Stimulated activated CD4-positive, alpha-beta T cell treated with anti-CD3 and anti-CD28 coated beads, Interleukin-1b, Interleukin-23, amount 100 ng/mL, for 1 hour (primary cell): ENCODE measurements at regions not wholly inside any gene's neighbourhood (a gene's known extent, or its start where the extent isn't known, plus 50 kb on each side); places are given as distances from the start of the nearest gene placed in this dataset.
"Not testable (repeated sequence)": the region's sequence is repeated elsewhere in the genome, so short reads cannot be mapped to it uniquely, and the experiment has no call there.

Experiments used
- DNase-seq, 2 donors: peaks; one replicate each; pipeline ENCODE4 v3.0.0-alpha.2; 2020; ENCODE audit warnings: low read depth in 2 of 2

DNA sequence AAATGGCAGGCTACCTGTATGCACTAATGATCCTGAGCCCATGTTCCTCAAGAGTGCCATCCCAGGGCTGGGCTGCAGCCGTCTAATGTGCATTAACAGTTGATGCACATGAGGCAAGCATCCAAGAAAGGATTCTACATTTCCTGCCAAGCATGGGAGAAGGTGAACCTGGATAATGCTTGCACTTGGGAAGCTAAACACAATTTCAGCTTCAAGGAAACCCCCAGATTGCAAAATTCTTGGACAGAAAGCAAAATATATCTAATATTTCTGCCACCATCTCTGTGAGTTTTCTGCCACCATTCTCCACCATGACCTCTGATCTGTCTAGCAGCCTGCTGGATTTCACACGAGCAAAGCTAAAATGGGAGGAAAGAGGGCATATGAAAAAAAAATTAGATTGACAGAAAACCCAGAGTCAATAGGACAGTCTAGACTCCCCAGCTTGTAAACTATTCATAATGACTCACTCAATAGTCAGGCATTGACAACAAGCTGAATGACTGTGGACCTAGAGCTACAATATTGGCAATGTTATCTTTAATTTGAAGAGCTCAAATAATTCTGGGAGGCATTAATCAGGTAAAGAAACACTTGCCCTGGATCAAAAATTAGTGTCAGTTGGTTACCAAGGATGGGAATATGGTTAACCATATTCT, 91.9 kb upstream of the BCL2L14 start:
- DNase-seq = no peak

- DNase-seq = no peak
Measured at GRCh38 chr12:11980115-11980514, 90.6 kb upstream of the BCL2L14 start.

DNA sequence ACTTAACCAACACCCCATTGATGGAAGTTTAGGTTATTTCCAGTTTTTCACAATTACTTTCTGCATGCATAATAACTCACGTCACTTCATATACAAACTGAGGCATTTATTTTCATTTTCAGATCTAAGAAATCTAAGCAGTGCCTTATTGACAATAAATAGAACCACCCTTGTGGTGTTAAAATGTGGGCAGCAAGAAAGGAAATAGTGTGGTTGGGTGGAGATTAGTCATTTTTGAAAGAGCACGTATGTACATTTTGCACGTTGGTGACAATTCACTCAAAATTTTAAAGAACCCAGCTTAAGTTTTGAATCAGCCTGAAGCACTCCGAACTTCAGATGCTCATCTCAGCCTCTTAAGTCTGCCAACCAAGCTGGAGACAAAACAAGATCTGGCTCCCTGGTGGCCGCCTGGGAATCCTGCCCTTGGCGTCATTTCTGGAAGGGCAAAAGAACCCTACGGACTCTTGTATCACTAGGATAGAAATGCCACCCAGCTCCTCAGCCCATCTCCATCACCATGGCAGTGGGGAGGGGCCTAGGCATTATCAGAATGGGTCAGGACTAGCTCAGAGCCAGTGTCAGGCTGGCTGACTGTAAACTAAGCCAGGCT, 89.5 kb upstream of the BCL2L14 start:
- no peak for DNase-seq

DNA sequence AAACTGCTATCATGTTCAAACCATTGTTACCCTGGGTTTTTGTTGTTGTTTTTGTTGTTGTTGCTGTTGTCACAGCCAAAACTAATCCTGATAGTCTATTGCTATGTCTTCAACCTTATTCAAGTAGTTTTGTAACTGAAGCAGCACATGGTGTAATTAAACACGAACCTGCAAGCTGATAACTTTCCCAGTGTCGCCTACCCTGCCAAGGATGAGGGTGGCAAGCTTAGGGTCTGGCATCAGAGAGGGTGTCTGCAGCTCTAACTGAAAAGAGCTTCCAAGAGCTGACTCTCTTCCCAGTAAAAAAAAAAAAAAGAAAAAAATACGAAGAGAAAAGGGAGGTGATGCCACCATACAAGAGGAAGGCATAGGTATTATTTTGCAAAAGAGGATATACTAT, 86.3 kb upstream of the BCL2L14 start:
- DNase-seq = no peak

DNA sequence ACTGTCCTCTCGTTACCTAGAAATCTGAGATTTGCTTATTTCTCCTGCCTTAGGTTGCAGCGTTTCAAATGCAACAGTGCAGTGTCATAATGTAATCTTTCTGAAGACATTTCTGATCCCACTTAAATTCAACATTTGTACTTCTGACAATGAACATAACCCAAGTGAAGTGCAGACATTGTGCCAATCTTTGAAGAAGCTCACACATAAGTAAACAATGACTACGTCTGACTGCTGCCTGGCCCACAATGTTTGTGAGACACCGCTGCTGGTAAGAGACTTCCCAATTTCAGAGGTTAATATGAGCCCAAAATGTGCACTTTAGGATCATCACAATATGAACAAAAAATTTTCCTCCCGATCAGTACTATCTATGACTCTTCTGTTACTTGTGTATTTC, 84.6 kb upstream of the BCL2L14 start:
- no peak for DNase-seq

GRCh38 chr12:11987901-11988300, 82.8 kb upstream of the BCL2L14 start:
- no peak for DNase-seq

- DNase-seq = no peak
Measured at GRCh38 chr12:11991604-11992003, 79.1 kb upstream of the BCL2L14 start.

GRCh38 chr12:11992515-11992914, 78.2 kb upstream of the BCL2L14 start:
- no peak for DNase-seq

DNA sequence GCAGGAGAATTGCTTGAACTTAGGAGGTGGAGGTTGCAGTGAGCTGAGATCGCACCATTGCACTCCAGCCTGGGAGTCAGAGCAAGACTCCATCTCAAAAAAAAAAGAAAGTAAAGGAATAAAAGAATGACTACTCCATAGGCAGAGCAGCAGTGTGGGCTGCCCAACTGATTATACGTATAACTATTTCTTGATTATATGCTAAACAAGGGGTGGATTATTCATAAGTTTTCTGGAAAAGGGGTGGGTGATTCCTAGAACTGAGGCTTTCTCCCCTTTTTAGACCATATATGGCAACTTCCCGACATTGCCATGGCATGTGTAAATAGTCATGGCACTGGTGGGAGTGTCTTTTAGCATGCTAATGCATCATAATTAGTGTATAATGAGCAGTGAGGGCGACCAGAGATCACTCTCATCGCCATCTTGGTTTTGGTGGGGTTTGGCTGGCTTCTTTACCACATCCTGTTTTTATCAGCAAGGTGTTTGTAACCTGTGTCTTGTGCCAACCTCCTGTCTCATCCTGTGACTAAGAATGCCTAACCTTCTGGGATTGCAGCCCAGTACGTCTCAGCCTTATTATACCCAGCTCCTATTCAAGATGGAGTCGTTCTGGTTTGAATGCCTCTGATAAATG, 72.3 kb upstream of the BCL2L14 start:
- DNase-seq = not testable (repeated sequence)

DNA sequence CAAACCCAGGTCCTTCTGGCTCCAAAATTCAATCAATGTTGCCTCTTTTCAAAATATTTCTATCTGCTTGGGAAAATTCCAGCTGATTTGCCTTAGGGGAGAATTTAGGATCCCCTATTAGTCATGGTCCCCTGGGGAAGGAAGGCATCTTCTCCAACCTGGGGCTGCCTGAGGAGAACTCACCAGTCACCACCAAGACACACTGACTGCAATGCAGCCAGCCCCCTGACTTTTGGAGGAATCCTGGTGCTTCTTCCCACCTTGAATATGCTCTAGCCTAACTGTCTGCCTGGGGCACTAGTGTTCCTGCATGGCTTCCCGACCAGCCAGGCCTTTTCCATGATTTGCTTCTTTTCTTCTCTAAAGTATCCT, 71.8 kb upstream of the BCL2L14 start:
- DNase-seq = no peak

DNA sequence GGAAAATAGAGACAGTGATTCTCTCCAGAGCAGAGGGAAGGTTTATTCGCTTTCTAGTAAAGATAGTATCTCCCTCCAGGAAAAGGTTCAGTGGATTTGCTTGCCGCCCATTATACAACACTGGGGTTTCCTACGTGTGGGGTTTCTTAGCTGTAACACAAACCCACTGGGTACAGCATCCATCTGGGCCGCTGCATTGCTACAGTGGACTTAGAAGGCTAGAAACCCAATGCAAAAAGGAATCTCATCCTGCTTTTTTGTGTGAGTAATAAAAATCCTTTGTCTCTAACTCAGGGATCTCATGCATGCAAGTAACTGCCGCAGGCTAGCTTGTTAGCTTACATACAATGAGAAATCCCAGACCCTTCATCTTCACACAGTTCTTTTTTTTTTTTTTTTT, 67.1 kb upstream of the BCL2L14 start:
- no peak for DNase-seq

- DNase-seq = no peak
Measured at GRCh38 chr12:12004524-12004923, 66.2 kb upstream of the BCL2L14 start.

DNA sequence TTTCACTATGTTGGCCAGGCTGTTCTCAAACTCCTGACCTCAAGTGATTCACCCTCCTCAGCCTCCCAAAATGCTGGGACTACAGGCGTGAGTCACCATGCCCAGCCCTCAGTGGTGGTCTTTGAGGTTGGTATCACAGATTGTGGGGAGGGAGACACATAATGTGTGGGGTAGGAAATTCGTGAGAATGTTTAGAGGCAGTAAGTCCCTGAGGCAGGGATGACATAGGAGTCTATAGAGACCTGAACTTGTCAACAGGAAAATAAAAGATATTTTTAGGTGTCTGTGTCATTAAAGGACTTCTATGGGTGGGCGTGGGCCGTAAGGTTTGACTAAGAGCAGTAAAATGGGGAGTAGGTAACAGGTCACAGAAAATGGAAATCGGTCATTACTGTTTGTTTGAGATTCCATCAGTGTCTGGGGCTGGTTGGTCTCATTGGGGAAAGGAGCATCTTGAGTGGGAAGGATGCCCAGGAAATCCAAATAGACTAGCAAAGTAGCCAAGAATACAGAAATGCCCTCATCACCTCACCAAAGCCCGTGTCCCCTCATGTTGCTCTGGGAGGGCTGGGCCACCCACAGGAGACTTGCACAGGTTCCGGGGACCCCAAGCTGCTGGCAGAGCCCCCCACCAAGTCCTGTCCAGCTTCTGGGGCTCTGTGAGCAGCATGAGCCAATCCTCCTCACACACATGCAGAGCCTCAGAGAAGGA, 63.6 kb upstream of the BCL2L14 start:
- DNase-seq = peak in 1 of 2 donors; percentile 19

DNA sequence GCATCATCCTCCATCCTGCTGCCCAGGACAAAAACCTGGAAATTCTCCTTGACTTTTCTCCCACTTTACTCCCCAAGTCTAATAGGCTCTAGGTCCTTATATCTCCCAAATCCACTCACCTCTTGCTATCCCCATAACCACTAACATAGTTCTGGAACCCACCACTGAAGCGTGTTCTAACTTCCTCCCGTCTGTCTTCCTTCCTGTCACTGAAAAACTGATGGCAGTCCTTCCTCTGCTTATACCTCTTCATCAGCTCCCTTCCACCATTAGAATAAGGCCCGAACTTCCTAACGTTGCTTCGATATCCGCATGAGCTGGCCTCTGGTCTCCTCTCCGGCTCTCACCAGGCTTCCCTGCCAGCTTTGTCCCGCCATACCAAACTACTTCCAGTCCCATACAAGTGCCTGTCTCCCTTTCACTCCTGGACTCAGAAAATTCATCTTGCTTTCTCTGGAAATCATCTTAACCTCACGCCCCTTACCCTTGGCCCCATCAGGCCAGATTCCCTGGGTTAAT, 63.0 kb upstream of the BCL2L14 start:
- no peak for DNase-seq

- DNase-seq = no peak
Measured at GRCh38 chr12:12008232-12008850, 62.4 kb upstream of the BCL2L14 start.

DNA sequence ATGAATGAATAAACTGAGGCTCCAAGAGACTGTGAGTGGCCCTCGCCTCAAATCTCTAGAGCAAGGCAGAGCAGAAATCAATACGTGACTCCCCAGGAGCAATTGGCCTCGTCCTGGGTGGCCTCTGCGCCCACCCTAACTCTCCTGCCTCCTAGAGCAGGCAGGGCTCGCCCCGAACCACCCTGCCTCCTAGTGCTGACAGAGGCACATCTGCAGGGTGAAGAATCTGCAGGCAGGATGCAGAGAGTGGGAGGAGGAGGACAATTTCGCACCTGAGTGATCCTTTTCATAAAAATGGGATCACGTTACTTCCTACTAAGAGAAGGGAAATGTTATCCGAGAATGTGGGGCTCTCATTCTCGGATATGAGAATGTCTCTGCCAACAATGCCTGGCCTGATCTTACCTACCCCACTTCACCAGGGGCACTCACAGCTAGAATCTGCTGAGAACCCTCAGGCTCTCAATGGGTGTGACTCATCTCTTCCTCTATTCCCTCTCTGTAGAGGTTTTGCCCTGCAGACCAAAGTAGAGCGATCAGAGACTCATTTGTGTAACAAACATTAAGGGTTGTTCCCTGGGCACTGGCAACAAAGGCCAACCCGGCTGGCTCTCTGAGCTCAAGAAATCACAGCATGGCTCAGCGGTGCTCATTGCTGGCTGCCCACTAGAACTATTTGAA, 61.7 kb upstream of the BCL2L14 start:
- peak in 1 of 2 donors; percentile 42 for DNase-seq

DNA sequence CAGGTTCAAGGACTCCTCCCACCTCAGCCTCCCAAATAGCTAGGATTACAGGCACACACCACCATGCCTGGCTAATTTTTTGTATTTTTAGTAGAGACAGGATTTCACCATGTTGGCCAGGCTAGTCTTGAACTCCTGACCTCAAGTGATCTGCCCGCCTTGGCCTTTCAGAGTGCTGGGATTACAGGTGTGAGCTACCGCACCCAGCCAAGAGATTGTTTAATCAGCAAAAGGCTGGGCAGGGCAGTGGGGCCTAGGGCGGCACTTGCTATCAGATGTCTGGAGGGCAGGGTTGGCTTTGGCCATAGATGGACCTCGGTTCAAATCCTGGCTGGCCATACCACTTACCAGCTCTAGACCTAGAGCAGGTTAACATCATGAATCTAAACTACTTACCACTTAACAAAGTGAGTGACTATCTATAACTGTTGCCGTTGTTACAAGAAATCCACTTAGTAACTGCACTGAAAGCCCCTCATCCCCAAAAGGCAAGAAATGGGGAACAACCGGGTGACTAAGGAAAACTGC, 60.9 kb upstream of the BCL2L14 start:
- DNase-seq = not testable (repeated sequence)

DNA sequence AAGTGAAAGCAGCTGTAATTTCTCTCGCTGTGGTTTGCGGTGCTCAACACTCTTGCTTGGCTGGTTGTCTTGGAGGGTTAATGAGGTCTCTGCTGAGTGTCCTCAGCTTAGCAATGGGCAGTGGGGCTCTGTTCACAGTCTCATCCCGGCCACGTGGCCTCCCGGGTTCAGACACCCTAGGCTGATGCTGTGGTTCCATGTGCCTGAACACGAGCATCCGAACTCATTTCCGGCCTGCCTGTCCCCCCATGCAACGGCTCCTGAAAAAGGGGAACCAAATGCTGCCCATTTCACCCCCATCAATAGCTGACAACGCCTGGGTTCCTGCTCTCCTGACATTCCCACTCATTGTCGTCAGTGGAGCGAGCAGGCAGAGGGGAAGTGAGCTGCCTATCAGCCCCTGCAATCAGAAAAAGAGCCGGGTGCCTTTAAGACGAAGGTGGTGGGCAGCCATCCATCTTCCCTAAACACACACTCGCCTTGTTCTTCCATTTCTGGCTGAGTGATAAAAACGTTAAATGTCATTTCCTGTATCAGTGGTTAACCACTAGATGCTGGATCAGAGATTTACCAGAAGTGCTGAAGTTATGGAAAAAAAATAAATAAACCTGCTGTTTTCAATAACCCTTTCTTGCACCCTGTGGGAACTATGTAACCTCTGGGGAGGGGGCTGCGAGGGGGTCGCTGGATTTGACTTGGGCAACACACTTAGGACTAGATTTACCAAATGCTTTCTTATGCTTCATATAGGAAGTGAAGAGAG, 60.3 kb upstream of the BCL2L14 start:
- DNase-seq = no peak

GRCh38 chr12:12011880-12012260, 58.9 kb upstream of the BCL2L14 start:
- DNase-seq = no peak

GRCh38 chr12:12015073-12015685, 55.6 kb upstream of the BCL2L14 start:
- no peak for DNase-seq
